ENCODE measurements at regions not wholly inside any gene's neighbourhood (a gene's known extent, or its start where the extent isn't known, plus 50 kb on each side); places are given as distances from the start of the nearest gene placed in this dataset.

DNA sequence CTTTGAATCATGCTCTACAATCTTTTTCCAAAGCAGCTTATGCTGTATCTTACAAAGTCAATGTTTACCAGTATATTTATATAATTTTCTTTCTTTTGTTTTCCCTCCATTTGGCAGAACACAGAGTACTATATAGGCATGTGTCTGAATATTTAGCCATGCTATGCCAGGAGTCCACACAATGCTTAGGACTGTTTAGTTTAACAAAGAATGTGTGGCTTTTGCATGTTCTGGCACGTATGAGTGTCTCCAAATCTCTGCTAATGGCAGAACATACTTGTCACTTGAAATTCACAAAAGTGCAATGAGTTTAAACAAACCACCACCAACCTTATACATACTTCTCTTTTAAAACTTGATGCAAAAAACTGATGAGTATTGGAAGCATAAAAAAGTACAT, 268.0 kb downstream of the NR4A2 start:
- TF ChIP-seq CTCF (IDR thresholded peaks at IDR 0.05; ENCODE audit: insufficient read depth, low read length, poor library complexity, severe bottlenecking), result no peak
- Histone ChIP-seq H3K36me3 (ENCODE audit: control insufficient read depth, insufficient read depth, low read length) (no peaks in the 10 kb centered on the region), H3K4me3 (ENCODE audit: low read depth, low read length) (no peak overlapping the region), H3K27me3 (ENCODE audit: control insufficient read depth, insufficient read depth, low read length) (no peaks in the 10 kb centered on the region)
- no peak for DNase-seq (ENCODE audit: low read depth)

- DNase-seq (ENCODE audit: low read depth), result no peak
- no peaks in the 10 kb centered on the region for H3K27me3 ChIP-seq (ENCODE audit: control insufficient read depth, insufficient read depth, low read length)
- H3K4me3 ChIP-seq (ENCODE audit: low read depth, low read length), result no peak overlapping the region
Observed at GRCh38 chr2:156057647-156058046, 274.9 kb downstream of the NR4A2 start.

GRCh38 chr2:156054983-156055382, 277.5 kb downstream of the NR4A2 start:
- no peak for DNase-seq (ENCODE audit: low read depth)
- Histone ChIP-seq H3K4me3 (ENCODE audit: low read depth, low read length) (no peak overlapping the region), H3K27me3 (ENCODE audit: control insufficient read depth, insufficient read depth, low read length) (no peaks in the 10 kb centered on the region), H3K36me3 (ENCODE audit: control insufficient read depth, insufficient read depth, low read length) (no peaks in the 10 kb centered on the region)
- TF ChIP-seq CTCF (IDR thresholded peaks at IDR 0.05; ENCODE audit: insufficient read depth, low read length, poor library complexity, severe bottlenecking), result no peak

More at GRCh38 chr2:156057647-156058046, 274.9 kb downstream of the NR4A2 start:
- no peak for TF ChIP-seq CTCF (IDR thresholded peaks at IDR 0.05; ENCODE audit: insufficient read depth, low read length, poor library complexity, severe bottlenecking)
- H3K36me3 ChIP-seq (ENCODE audit: control insufficient read depth, insufficient read depth, low read length), result no peaks in the 10 kb centered on the region

DNA sequence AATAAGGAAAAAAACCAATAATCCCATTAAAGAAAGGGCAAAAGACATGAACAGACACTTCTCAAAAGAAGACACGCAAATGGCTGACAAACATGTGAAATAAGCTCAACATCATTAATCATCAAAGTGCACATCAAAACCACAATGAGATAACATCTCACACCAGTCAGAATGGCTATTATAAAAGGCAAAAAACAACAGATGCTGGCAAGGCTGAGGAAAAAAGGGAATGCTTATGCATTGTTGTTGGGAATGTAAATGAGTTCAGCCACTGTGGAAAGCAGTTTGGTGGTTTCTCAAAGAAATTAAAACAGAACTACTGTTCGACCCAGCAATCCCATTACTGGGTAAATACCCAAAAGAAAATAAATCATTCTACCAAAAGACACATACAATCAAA, 285.6 kb downstream of the NR4A2 start:
- no peak for TF ChIP-seq CTCF (IDR thresholded peaks at IDR 0.05; ENCODE audit: insufficient read depth, low read length, poor library complexity, severe bottlenecking)
- Histone ChIP-seq H3K36me3 (ENCODE audit: control insufficient read depth, insufficient read depth, low read length) (no peaks in the 10 kb centered on the region), H3K4me3 (ENCODE audit: low read depth, low read length) (no peak overlapping the region), H3K27me3 (ENCODE audit: control insufficient read depth, insufficient read depth, low read length) (no peaks in the 10 kb centered on the region)
- no peak for DNase-seq (ENCODE audit: low read depth)

DNA sequence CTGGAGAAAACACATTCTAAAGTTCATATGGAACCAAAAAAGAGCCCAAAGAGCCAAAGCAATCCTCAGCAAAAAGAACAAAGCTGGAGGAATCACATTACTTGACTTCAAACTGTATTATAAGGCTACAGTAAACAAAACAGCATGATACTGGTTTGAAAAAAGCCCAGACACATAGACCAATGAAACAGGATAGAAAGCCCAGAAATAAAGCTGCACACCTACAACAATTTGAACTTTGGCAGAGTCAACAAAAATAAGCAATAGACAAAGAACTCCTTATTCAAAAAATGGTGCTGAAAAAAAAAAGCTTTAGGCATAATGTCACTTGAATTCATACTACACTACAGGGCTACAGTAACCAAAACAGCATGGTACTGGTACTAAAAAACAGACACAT, 289.6 kb downstream of the NR4A2 start:
- Histone ChIP-seq H3K4me3 (ENCODE audit: low read depth, low read length) (no peak overlapping the region), H3K27me3 (ENCODE audit: control insufficient read depth, insufficient read depth, low read length) (no peaks in the 10 kb centered on the region), H3K36me3 (ENCODE audit: control insufficient read depth, insufficient read depth, low read length) (no peaks in the 10 kb centered on the region)
- no peak for DNase-seq (ENCODE audit: low read depth)
- no peak for TF ChIP-seq CTCF (IDR thresholded peaks at IDR 0.05; ENCODE audit: insufficient read depth, low read length, poor library complexity, severe bottlenecking)

- no peaks in the 10 kb centered on the region for H3K27me3 ChIP-seq (ENCODE audit: control insufficient read depth, insufficient read depth, low read length)
- no peak for DNase-seq (ENCODE audit: low read depth)
- TF ChIP-seq CTCF (IDR thresholded peaks at IDR 0.05; ENCODE audit: insufficient read depth, low read length, poor library complexity, severe bottlenecking), result no peak
- no peaks in the 10 kb centered on the region for H3K36me3 ChIP-seq (ENCODE audit: control insufficient read depth, insufficient read depth, low read length)
- H3K4me3 ChIP-seq (ENCODE audit: low read depth, low read length), result no peak overlapping the region
Observed at GRCh38 chr2:156038021-156038420, 294.5 kb downstream of the NR4A2 start.
